Endothelial cell of umbilical vein (primary cell): ENCODE measurements at regions not wholly inside any gene's neighbourhood (a gene's known extent, or its start where the extent isn't known, plus 50 kb on each side); places are given as distances from the start of the nearest gene placed in this dataset.

Source experiments
- BruUV-seq: library from RNA; stranded (reverse); fragments of 400-500 nt; replicated peaks from 2 replicates; lab custom pipeline; 2021; lab: Mats Ljungman, UMichigan
- CTCF ChIA-PET: fragments of 300-600, 350-600 bp; sonication (Branson Sonifier 250); formaldehyde crosslinking; loops from one replicate; lab custom pipeline; 2021; ENCODE audit warnings: antibody characterized with exemption, inconsistent platforms; lab: Charles Lee
- POLR2A ChIA-PET: fragments of 300-600, 350-600 bp; sonication (Branson Sonifier 250); formaldehyde crosslinking; loops from one replicate; lab custom pipeline; 2021; ENCODE audit warnings: antibody characterized with exemption, inconsistent platforms; lab: Charles Lee
- DNase-seq: peaks from one replicate; pipeline ENCODE4 v3.0.0-alpha.2; 2011; ENCODE audit warnings: low read depth, low spot score
- FAIRE-seq: peaks from 2 replicates; lab custom pipeline; 2011; peaks lifted over from hg19 to GRCh38; lab: Jason Lieb, UNC
- H2AFZ ChIP-seq: 2 replicates; pipeline ENCODE4 v1.6.0; 2012; ENCODE audit warnings: low read depth, low read length, control low read depth, inconsistent platforms
- H3K27ac ChIP-seq: 2 replicates; pipeline ENCODE4 v1.5.1; 2011; ENCODE audit warnings: low read depth, mild to moderate bottlenecking, control low read depth, low read length, moderate library complexity; ENCODE audit not compliant: insufficient read depth
- H3K27me3 ChIP-seq, 2 experiments: 2 replicates each; pipeline versions ENCODE4 v1.6.0 to v1.6.1; 2011; ENCODE audit warnings: low read length in 2 of 2, mixed read lengths in 1 of 2; ENCODE audit not compliant: control insufficient read depth in 2 of 2, insufficient read depth in 2 of 2
- H3K36me3 ChIP-seq, 2 experiments: 2 replicates in 1 of 2; 3 replicates in 1 of 2; pipeline ENCODE4 v1.5.1; 2011; ENCODE audit warnings: low read length in 2 of 2, mild to moderate bottlenecking in 1 of 2, moderate library complexity in 1 of 2; ENCODE audit not compliant: control insufficient read depth in 2 of 2, insufficient read depth in 2 of 2; ENCODE audit errors: extremely low read depth in 1 of 2
- H3K4me1 ChIP-seq: 3 replicates; pipeline ENCODE4 v1.5.1; 2011; ENCODE audit warnings: mild to moderate bottlenecking, low read length; ENCODE audit not compliant: control insufficient read depth, insufficient read depth; ENCODE audit errors: extremely low read depth
- H3K4me2 ChIP-seq: 2 replicates; pipeline ENCODE4 v1.6.1; 2011; ENCODE audit warnings: low read length, control low read depth, mixed read lengths; ENCODE audit not compliant: insufficient read depth
- H3K4me3 ChIP-seq, 3 experiments: fragments of 200-600 bp in 1 of 3; sonication (generic), shearing (Covaris generic) in 1 of 3; replicated peaks in 1 of 3; 2 replicates each; pipeline ENCODE4 v1.5.1; 2011 to 2016; ENCODE audit warnings: control low read depth in 3 of 3, low read length in 3 of 3, mild to moderate bottlenecking in 2 of 3, inconsistent platforms in 1 of 3, low read depth in 1 of 3, moderate library complexity in 1 of 3; ENCODE audit not compliant: insufficient read depth in 1 of 3
- H3K79me2 ChIP-seq: 2 replicates; pipeline ENCODE4 v1.6.0; 2012; ENCODE audit warnings: low read length, inconsistent platforms; ENCODE audit not compliant: control insufficient read depth, insufficient read depth
- H3K9ac ChIP-seq: replicated peaks from 2 replicates; pipeline ENCODE3; 2011; ENCODE audit warnings: low read length, control low read depth; ENCODE audit not compliant: insufficient read depth; ENCODE audit errors: extremely low read depth
- H3K9me1 ChIP-seq: replicated peaks from 3 replicates; pipeline ENCODE4 v1.6.0; 2011; ENCODE audit warnings: mild to moderate bottlenecking, low read length; ENCODE audit not compliant: control insufficient read depth, insufficient read depth; ENCODE audit errors: extremely low read depth
- H3K9me3 ChIP-seq: replicated peaks from 2 replicates; pipeline ENCODE4 v1.5.1; 2012; ENCODE audit warnings: low read length, inconsistent platforms; ENCODE audit not compliant: control insufficient read depth, insufficient read depth
- H4K20me1 ChIP-seq: replicated peaks from 2 replicates; pipeline ENCODE3; 2011; ENCODE audit warnings: mild to moderate bottlenecking, low read length; ENCODE audit not compliant: control insufficient read depth, insufficient read depth; ENCODE audit errors: extremely low read depth
- CTCF ChIP-seq, 2 donors: IDR thresholded peaks; 1 replicate in 1 of 2; 2 replicates in 1 of 2; pipeline ENCODE4 v1.5.1; 2011; ENCODE audit warnings: low read length in 2 of 2, mild to moderate bottlenecking in 2 of 2, moderate library complexity in 2 of 2, control low read depth in 1 of 2, inconsistent platforms in 1 of 2, low read depth in 1 of 2; ENCODE audit not compliant: insufficient read depth in 1 of 2; ENCODE audit errors: extremely low read depth in 1 of 2
- EZH2 ChIP-seq: IDR thresholded peaks from 2 replicates; pipeline ENCODE4 v1.6.1; 2012; ENCODE audit warnings: borderline replicate concordance, low read depth, mild to moderate bottlenecking, moderate library complexity, low read length, inconsistent platforms; ENCODE audit not compliant: severe bottlenecking
- FOS ChIP-seq: IDR thresholded peaks from 2 replicates; pipeline ENCODE4 v1.6.1; 2011; ENCODE audit warnings: mild to moderate bottlenecking, low read length, moderate library complexity, borderline replicate concordance; ENCODE audit not compliant: insufficient read depth
- GATA2 ChIP-seq: IDR thresholded peaks from 2 replicates; pipeline ENCODE4 v1.7.0; 2011; ENCODE audit warnings: low read depth, mild to moderate bottlenecking, moderate library complexity, mixed read lengths, low read length; ENCODE audit not compliant: insufficient read length, insufficient read depth
- JUN ChIP-seq: IDR thresholded peaks from 2 replicates; pipeline ENCODE4 v1.6.1; 2011; ENCODE audit warnings: borderline replicate concordance, low read depth; ENCODE audit not compliant: insufficient read length, insufficient read depth
- MAX ChIP-seq: IDR thresholded peaks from 2 replicates; pipeline ENCODE4 v1.6.1; 2011; ENCODE audit not compliant: insufficient read depth, insufficient read length
- MYC ChIP-seq: IDR thresholded peaks from one replicate; pipeline ENCODE4 v1.6.1; 2011; ENCODE audit warnings: mild to moderate bottlenecking, low read depth, low read length
- POLR2A ChIP-seq: IDR thresholded peaks from 2 replicates; pipeline ENCODE4 v1.6.1; 2012; ENCODE audit warnings: low read depth, mild to moderate bottlenecking, control low read depth, low read length
- POLR2AphosphoS5 ChIP-seq: IDR thresholded peaks from 2 replicates; pipeline ENCODE4 v1.6.1; 2012; ENCODE audit warnings: low read depth, mild to moderate bottlenecking, control low read depth, low read length, moderate library complexity; ENCODE audit not compliant: insufficient read depth
- dilution Hi-C: fragments of 300-500 bp; cut with MboI; formaldehyde crosslinking; loops from one replicate; pipeline ENCODE4 v1.15.0; 2019; ENCODE audit warnings: low sequenced_read_pairs; ENCODE audit not compliant: extremely low pct_ligation_motif_present
- intact Hi-C: fragments of 100-400 bp; cut with micrococcal nuclease; formaldehyde crosslinking; loops from one replicate; pipeline ENCODE4 v1.10.0; 2022

- Histone ChIP-seq H3K27ac (no peak overlapping the region), H3K9ac (no peak overlapping the region), H3K4me3 (no peak overlapping the region), H3K79me2 (no peaks in the 10 kb centered on the region), H3K27me3 (no peaks in the 10 kb centered on the region), H3K4me1 (no peaks in the 10 kb centered on the region), H3K36me3 (no peaks in the 10 kb centered on the region), H4K20me1 (no peaks in the 10 kb centered on the region), H3K4me2 (no peak overlapping the region), H3K9me3 (peaks cover 3% of the 10 kb centered on the region), H3K9me1 (no peaks in the 10 kb centered on the region), H2AFZ (no peak overlapping the region)
- FAIRE-seq (no peak), DNase-seq (no peak)
- dilution Hi-C loops, result no loop called here
- BruUV-seq, result no TSS peak
- ChIA-PET CTCF (no interaction called here), POLR2A (no interaction called here)
- TF ChIP-seq FOS, result no peak
- TF ChIP-seq POLR2AphosphoS5, result no peak
- TF ChIP-seq GATA2, result no peak
- no peak for TF ChIP-seq CTCF (IDR thresholded peaks at IDR 0.05; ENCODE audit: extremely low read depth in 1 of 2, insufficient read depth in 1 of 2, low read depth in 1 of 2, low read length in 2 of 2)
- no peak for TF ChIP-seq POLR2A
- no peak for TF ChIP-seq MYC
- TF ChIP-seq JUN, result no peak
- intact Hi-C loops, result no loop called here
Measured at GRCh38 chr2:103887625-103888024, 966.3 kb upstream of the POU3F3 start.

- H2AFZ ChIP-seq, result no peak overlapping the region
- no TSS peak for BruUV-seq
- CTCF ChIA-PET, result no interaction called here
- intact Hi-C loops (no loop called here), dilution Hi-C loops (no loop called here)
- H3K9me3 ChIP-seq, result peaks cover 2% of the 10 kb centered on the region
- DNase-seq (no peak), FAIRE-seq (no peak)
- no peaks in the 10 kb centered on the region for H4K20me1 ChIP-seq
- no peaks in the 10 kb centered on the region for H3K9me1 ChIP-seq
- POLR2A ChIA-PET, result no interaction called here
- no peaks in the 10 kb centered on the region for H3K79me2 ChIP-seq
- H3K27ac ChIP-seq, result no peak overlapping the region
- H3K4me3 ChIP-seq, result no peak overlapping the region
- H3K9ac ChIP-seq, result no peak overlapping the region
- H3K36me3 ChIP-seq, result no peaks in the 10 kb centered on the region
- TF ChIP-seq CTCF (IDR thresholded peaks at IDR 0.05; ENCODE audit: extremely low read depth in 1 of 2, insufficient read depth in 1 of 2, low read depth in 1 of 2, low read length in 2 of 2) (no peak), POLR2A (no peak), MYC (no peak), JUN (no peak), FOS (no peak), POLR2AphosphoS5 (no peak), GATA2 (no peak), EZH2 (no peak), MAX (no peak)
- no peak overlapping the region for H3K4me2 ChIP-seq
- no peaks in the 10 kb centered on the region for H3K27me3 ChIP-seq
- no peaks in the 10 kb centered on the region for H3K4me1 ChIP-seq
Measured at GRCh38 chr2:103896182-103896581, 957.7 kb upstream of the POU3F3 start.
